K562 (cell line): ENCODE measurements at regions not wholly inside any gene's neighbourhood (a gene's known extent, or its start where the extent isn't known, plus 50 kb on each side); places are given as distances from the start of the nearest gene placed in this dataset.
A peak's percentile ranks its signal among the peaks of the same experiment; 100 is the strongest.

Source experiments
- ATAC-seq: fragments of 200-7000 bp; cut with Tn5 transposase; 3 replicates; pipeline ENCODE4 v1.9.1; 2020; ENCODE audit warnings: moderate library complexity
- BruUV-seq: library from RNA; stranded (reverse); fragments of 400-500 nt; replicated peaks from 2 replicates; lab custom pipeline; 2021; lab: Mats Ljungman, UMichigan
- CTCF ChIA-PET: fragments of 300-600 bp; formaldehyde crosslinking; extraction: SDS; loops from one replicate; lab custom pipeline; 2021; ENCODE audit warnings: low intra/inter-chr PET ratio; lab: Yijun Ruan, JAX
- POLR2A ChIA-PET: fragments of 300-600, 350-650 bp; sonication (Branson Sonifier 250); formaldehyde crosslinking; extraction: SDS; loops from one replicate; lab custom pipeline; 2021; ENCODE audit warnings: antibody characterized with exemption, inconsistent platforms; lab: Yijun Ruan, JAX
- DNase-seq, 4 experiments: peaks; one replicate each; pipeline versions ENCODE4 v3.0.0 to v3.0.0-alpha.2; 2011 to 2018; ENCODE audit warnings: low spot score in 3 of 4, mixed read lengths in 3 of 4; ENCODE audit errors: extremely low read depth in 1 of 4
- FAIRE-seq: peaks from 2 replicates; lab custom pipeline; 2011; peaks lifted over from hg19 to GRCh38; lab: Jason Lieb, UNC
- H2AFZ ChIP-seq: 2 replicates; pipeline ENCODE4 v1.6.0; 2011; ENCODE audit warnings: low read depth, low read length, control low read depth, inconsistent platforms
- H3K27ac ChIP-seq: fragments of 200-600 bp; 3 replicates; pipeline ENCODE4 v1.8.0; 2011; ENCODE audit warnings: low read depth, mild to moderate bottlenecking, control low read depth, inconsistent platforms, low read length, moderate library complexity, mixed read lengths; ENCODE audit errors: extremely low read depth
- H3K27me3 ChIP-seq, 2 experiments: fragments of 300-600 bp in 1 of 2; 2 replicates in 1 of 2; 3 replicates in 1 of 2; pipeline versions ENCODE4 v1.6.0 to v1.8.0; 2011; ENCODE audit warnings: inconsistent platforms in 2 of 2, low read length in 2 of 2, mild to moderate bottlenecking in 1 of 2, mixed read lengths in 1 of 2, moderate library complexity in 1 of 2; ENCODE audit not compliant: control insufficient read depth in 2 of 2, insufficient read depth in 2 of 2
- H3K36me3 ChIP-seq: fragments of 300-600 bp; 3 replicates; pipeline ENCODE4 v1.8.0; 2011; ENCODE audit warnings: mild to moderate bottlenecking, low read length, inconsistent platforms; ENCODE audit not compliant: control insufficient read depth, insufficient read depth
- H3K4me1 ChIP-seq, 2 experiments: fragments of 200-600 bp in 1 of 2; replicated peaks in 1 of 2; 2 replicates in 1 of 2; 3 replicates in 1 of 2; pipeline versions ENCODE4 v1.5.1 to v1.8.0; 2011; ENCODE audit warnings: inconsistent platforms in 2 of 2, low read length in 2 of 2, mild to moderate bottlenecking in 1 of 2, mixed read lengths in 1 of 2, moderate library complexity in 1 of 2; ENCODE audit not compliant: control insufficient read depth in 2 of 2, insufficient read depth in 2 of 2
- H3K4me2 ChIP-seq: 2 replicates; pipeline ENCODE4 v1.6.1; 2011; ENCODE audit warnings: low read length, control low read depth, inconsistent platforms, mixed read lengths; ENCODE audit not compliant: insufficient read depth
- H3K4me3 ChIP-seq: fragments of 200-600 bp; sonication (generic), shearing (Covaris generic); 2 replicates; pipeline ENCODE4 v1.5.1; 2016; ENCODE audit warnings: control low read depth, inconsistent platforms
- H3K79me2 ChIP-seq: fragments of 200-600 bp; 3 replicates; pipeline ENCODE4 v1.8.0; 2011; ENCODE audit warnings: low read length, inconsistent platforms; ENCODE audit not compliant: control insufficient read depth, insufficient read depth
- H3K9ac ChIP-seq, 2 experiments: 2 replicates each; pipeline versions ENCODE4 v1.6.0 to v1.6.1; 2011; ENCODE audit warnings: low read depth in 2 of 2, low read length in 2 of 2, control low read depth in 1 of 2, inconsistent platforms in 1 of 2, mild to moderate bottlenecking in 1 of 2, mixed read lengths in 1 of 2; ENCODE audit not compliant: insufficient read depth in 1 of 2
- H3K9me1 ChIP-seq: one replicate; pipeline ENCODE4 v1.6.0; 2011; ENCODE audit warnings: inconsistent platforms, mild to moderate bottlenecking, low read length, moderate library complexity; ENCODE audit not compliant: control insufficient read depth, insufficient read depth
- H3K9me3 ChIP-seq: replicated peaks from 2 replicates; pipeline ENCODE4 v1.5.1; 2011; ENCODE audit warnings: low read depth, low read length, inconsistent platforms; ENCODE audit not compliant: control insufficient read depth, insufficient read depth
- H4K20me1 ChIP-seq: replicated peaks from 2 replicates; pipeline ENCODE4 v1.6.1; 2011; ENCODE audit warnings: low read length, inconsistent platforms, mixed read lengths; ENCODE audit not compliant: control insufficient read depth, insufficient read depth
- C11orf30 ChIP-seq: fragments of 450-650 bp; IDR thresholded peaks from 2 replicates; pipeline ENCODE4 v1.6.1; 2016; ENCODE audit warnings: low read depth, mild to moderate bottlenecking
- ELF4 ChIP-seq: fragments of 450-650 bp; formaldehyde crosslinking; IDR thresholded peaks from 2 replicates; pipeline ENCODE4 v1.4.0; 2022; ENCODE audit warnings: missing genetic modification characterization
- FOXJ3 ChIP-seq: sonication (generic); formaldehyde crosslinking; IDR thresholded peaks from 2 replicates; pipeline ENCODE4 v1.4.0; 2020; ENCODE audit warnings: mild to moderate bottlenecking, missing genetic modification reagents
- KDM4B ChIP-seq, 2 experiments: fragments of 450-650 bp in 1 of 2; sonication (generic) in 1 of 2; IDR thresholded peaks; 2 replicates each; pipeline ENCODE4 v1.6.1; 2016 to 2017; ENCODE audit warnings: borderline replicate concordance in 2 of 2, antibody characterized with exemption in 1 of 2, low read depth in 1 of 2, mild to moderate bottlenecking in 1 of 2
- KDM5B ChIP-seq: fragments of 200-600 bp; sonication (generic); IDR thresholded peaks from 2 replicates; pipeline ENCODE4 v1.6.1; 2012; ENCODE audit warnings: low read depth, mild to moderate bottlenecking, moderate library complexity, low read length, control low read depth, inconsistent platforms; ENCODE audit not compliant: insufficient replicate concordance
- MXI1 ChIP-seq: IDR thresholded peaks from 2 replicates; pipeline ENCODE4 v1.6.1; 2011; ENCODE audit warnings: low read depth, mild to moderate bottlenecking, improper control_type of control experiment, low read length
- PRPF4 ChIP-seq: fragments of 200-400 bp; formaldehyde crosslinking; IDR thresholded peaks from one replicate; pipeline ENCODE4 v1.6.1; 2017; ENCODE audit warnings: low read length, low read depth, mild to moderate bottlenecking; ENCODE audit not compliant: insufficient read depth, poor library complexity, severe bottlenecking
- RAD21 ChIP-seq, 2 experiments: fragments of 250-450 bp in 1 of 2; fragments of 450-650 bp in 1 of 2; sonication (Bioruptor Pico) in 1 of 2; formaldehyde crosslinking in 1 of 2; IDR thresholded peaks in 1 of 2; conservative IDR thresholded peaks in 1 of 2; 2 replicates each; pipeline versions ENCODE4 v1.4.0 to v1.8.0; 2020 to 2022; ENCODE audit warnings: mild to moderate bottlenecking in 2 of 2, moderate library complexity in 1 of 2
- SAFB ChIP-seq: fragments of 200-400 bp; formaldehyde crosslinking; IDR thresholded peaks from 2 replicates; pipeline ENCODE4 v1.6.1; 2017; ENCODE audit warnings: low read depth, low read length, borderline replicate concordance
- SRSF1 ChIP-seq: fragments of 200-400 bp; formaldehyde crosslinking; IDR thresholded peaks from 2 replicates; pipeline ENCODE4 v1.6.1; 2017; ENCODE audit warnings: mild to moderate bottlenecking, low read depth, low read length, moderate library complexity
- STAG1 ChIP-seq: sonication (generic); formaldehyde crosslinking; IDR thresholded peaks from 2 replicates; pipeline ENCODE4 v1.5.0; 2020; ENCODE audit warnings: missing genetic modification reagents, borderline replicate concordance
- YBX1 ChIP-seq: fragments of 450-650 bp; IDR thresholded peaks from 2 replicates; pipeline ENCODE4 v1.7.1; 2016; ENCODE audit warnings: mild to moderate bottlenecking
- ZNF12 ChIP-seq: sonication (generic); formaldehyde crosslinking; IDR thresholded peaks from 2 replicates; pipeline ENCODE4 v1.4.0; 2020; ENCODE audit warnings: mild to moderate bottlenecking, missing genetic modification reagents
- ZNF197 ChIP-seq: fragments of 200-800 bp; sonication (Bioruptor generic); IDR thresholded peaks from 2 replicates; pipeline ENCODE4 v1.6.1; 2016; ENCODE audit warnings: low read depth, missing genetic modification characterization, missing compliant biosample characterization
- ZNF24 ChIP-seq: fragments of 450-650 bp; IDR thresholded peaks from 2 replicates; pipeline ENCODE4 v1.6.1; 2016
- ZNF316 ChIP-seq: fragments of 450-650 bp; IDR thresholded peaks from 2 replicates; pipeline ENCODE4 v1.6.1; 2016
- ZNF431 ChIP-seq: sonication (generic); formaldehyde crosslinking; IDR thresholded peaks from 2 replicates; pipeline ENCODE4 v1.8.0; 2022; ENCODE audit warnings: mild to moderate bottlenecking, missing genetic modification reagents
- ZNF76 ChIP-seq: fragments of 250-450 bp; sonication (Bioruptor Pico); IDR thresholded peaks from 2 replicates; pipeline ENCODE4 v1.4.0; 2020; ENCODE audit warnings: mild to moderate bottlenecking, moderate library complexity, borderline replicate concordance
- WGBS: fragments of 100-300 bp; shearing (Covaris generic); methylation state at CpG from one replicate; pipeline ENCODE4 v1.1.6; 2016; ENCODE audit warnings: low coverage, mixed read lengths; ENCODE audit not compliant: insufficient coverage; ENCODE audit errors: missing lambda C conversion rate; 5-methylcytosine and 5-hydroxymethylcytosine counted together
- in situ Hi-C: fragments of 300-500 bp; cut with MboI; formaldehyde crosslinking; loops from 4 replicates; pipeline ENCODE4 v1.15.0; 2018; ENCODE audit warnings: inconsistent platforms, mixed read lengths
- intact Hi-C: fragments of 100-400 bp; cut with micrococcal nuclease; formaldehyde crosslinking; loops from 2 replicates; pipeline ENCODE4 v1.14.2; 2022
- TF ChIP-seq, protein P1 (sequence below): sonication (generic); formaldehyde crosslinking; IDR thresholded peaks from 2 replicates; pipeline ENCODE4 v1.8.0; 2022; ENCODE audit warnings: mild to moderate bottlenecking, missing genetic modification reagents
- TF ChIP-seq, protein P2 (sequence below), 2 experiments: fragments of 150-350 bp in 1 of 2; IDR thresholded peaks; 2 replicates each; pipeline ENCODE4 v1.6.1; 2012 to 2016; ENCODE audit warnings: low read depth in 2 of 2, low read length in 2 of 2, mild to moderate bottlenecking in 1 of 2, moderate library complexity in 1 of 2

DNA sequence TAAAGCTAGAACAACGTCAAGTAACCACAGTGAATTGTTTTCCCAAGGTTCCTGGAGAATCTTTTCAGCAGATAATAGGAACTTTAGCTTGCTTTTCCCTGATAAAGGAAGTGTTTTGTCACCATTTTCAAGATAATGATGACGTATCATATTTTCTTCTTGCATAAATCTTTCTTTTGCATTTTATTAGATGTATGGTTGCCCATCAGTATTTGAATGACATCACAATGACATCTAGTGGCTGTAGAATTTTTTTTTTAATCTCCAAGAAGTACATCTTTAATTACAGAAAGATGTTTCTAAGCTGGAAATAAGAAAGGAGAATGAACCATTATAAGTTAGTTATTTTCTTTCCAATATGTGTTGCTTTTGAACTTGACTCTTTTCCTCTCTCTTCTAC lies 83.0 kb downstream of the CENPW start (continued):
- TF ChIP-seq RAD21 (CRISPR knock-in tag; conservative IDR thresholded peaks at IDR 0.05 in 1 of 2, IDR thresholded peaks at IDR 0.05 in 1 of 2), result peak; percentile 23 to 33; a peak in 2 of 4 replicates
- TF ChIP-seq KDM5B, result no peak
- no peak for TF ChIP-seq MXI1
- no peak for TF ChIP-seq FOXJ3 (CRISPR knock-in tag)
- TF ChIP-seq ELF4 (CRISPR knock-in tag), result no peak
- TF ChIP-seq STAG1 (CRISPR knock-in tag), result no peak
- no peak for TF ChIP-seq ZNF12 (CRISPR knock-in tag)
- TF ChIP-seq, protein P1, sequence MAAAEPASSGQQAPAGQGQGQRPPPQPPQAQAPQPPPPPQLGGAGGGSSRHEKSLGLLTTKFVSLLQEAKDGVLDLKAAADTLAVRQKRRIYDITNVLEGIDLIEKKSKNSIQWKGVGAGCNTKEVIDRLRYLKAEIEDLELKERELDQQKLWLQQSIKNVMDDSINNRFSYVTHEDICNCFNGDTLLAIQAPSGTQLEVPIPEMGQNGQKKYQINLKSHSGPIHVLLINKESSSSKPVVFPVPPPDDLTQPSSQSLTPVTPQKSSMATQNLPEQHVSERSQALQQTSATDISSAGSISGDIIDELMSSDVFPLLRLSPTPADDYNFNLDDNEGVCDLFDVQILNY (CRISPR knock-in tag), result no peak
- TF ChIP-seq SAFB, result no peak
- TF ChIP-seq ZNF76 (CRISPR knock-in tag), result no peak
- no peak for TF ChIP-seq KDM4B (IDR thresholded peaks at IDR 0.05; ENCODE audit: borderline replicate concordance in 2 of 2, low read depth in 1 of 2)
- peak; percentile 89 for TF ChIP-seq ZNF316

DNA sequence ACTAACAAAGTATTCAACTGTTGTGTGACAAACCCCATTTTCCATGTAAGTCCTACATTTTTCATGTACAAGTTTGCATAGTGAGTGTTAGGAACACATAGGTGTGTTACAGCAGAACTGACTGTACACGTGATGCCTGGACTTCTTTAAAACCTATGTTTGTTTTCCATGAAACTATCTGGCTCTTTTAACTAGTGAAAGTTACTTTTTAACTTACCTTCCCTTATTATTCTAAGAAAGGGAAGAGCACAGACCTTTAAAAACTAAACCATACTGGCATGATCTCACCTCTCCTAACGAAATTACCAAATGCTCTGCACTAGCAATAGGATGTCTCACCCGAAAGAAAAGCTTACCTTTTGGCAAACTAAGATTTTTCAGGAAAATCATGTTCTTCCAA lies 87.8 kb downstream of the CENPW start:
- Histone ChIP-seq H3K27me3 (no peaks in the 10 kb centered on the region), H3K4me1 (no peaks in the 10 kb centered on the region), H3K4me2 (no peak overlapping the region), H4K20me1 (no peaks in the 10 kb centered on the region), H3K9me1 (no peaks in the 10 kb centered on the region), H3K36me3 (no peaks in the 10 kb centered on the region), H2AFZ (no peak overlapping the region), H3K9ac (no peak overlapping the region), H3K9me3 (no peaks in the 10 kb centered on the region), H3K27ac (no peak overlapping the region), H3K79me2 (no peaks in the 10 kb centered on the region), H3K4me3 (no peak overlapping the region)
- WGBS, result 0% methylated on average over 3 of the region's 3 CpGs
- CTCF ChIA-PET, result no interaction called here
- no TSS peak for BruUV-seq
- POLR2A ChIA-PET, result no interaction called here
- intact Hi-C loops (no loop called here), in situ Hi-C loops (no loop called here)
- FAIRE-seq (no peak), ATAC-seq (no peak), DNase-seq (no peak)
- no peak for TF ChIP-seq ZNF24
- TF ChIP-seq ZNF197 (CRISPR knock-in tag), result no peak
- no peak for TF ChIP-seq ZNF431
- TF ChIP-seq SRSF1, result no peak
- TF ChIP-seq C11orf30, result no peak
- no peak for TF ChIP-seq YBX1
- TF ChIP-seq, protein P2, sequence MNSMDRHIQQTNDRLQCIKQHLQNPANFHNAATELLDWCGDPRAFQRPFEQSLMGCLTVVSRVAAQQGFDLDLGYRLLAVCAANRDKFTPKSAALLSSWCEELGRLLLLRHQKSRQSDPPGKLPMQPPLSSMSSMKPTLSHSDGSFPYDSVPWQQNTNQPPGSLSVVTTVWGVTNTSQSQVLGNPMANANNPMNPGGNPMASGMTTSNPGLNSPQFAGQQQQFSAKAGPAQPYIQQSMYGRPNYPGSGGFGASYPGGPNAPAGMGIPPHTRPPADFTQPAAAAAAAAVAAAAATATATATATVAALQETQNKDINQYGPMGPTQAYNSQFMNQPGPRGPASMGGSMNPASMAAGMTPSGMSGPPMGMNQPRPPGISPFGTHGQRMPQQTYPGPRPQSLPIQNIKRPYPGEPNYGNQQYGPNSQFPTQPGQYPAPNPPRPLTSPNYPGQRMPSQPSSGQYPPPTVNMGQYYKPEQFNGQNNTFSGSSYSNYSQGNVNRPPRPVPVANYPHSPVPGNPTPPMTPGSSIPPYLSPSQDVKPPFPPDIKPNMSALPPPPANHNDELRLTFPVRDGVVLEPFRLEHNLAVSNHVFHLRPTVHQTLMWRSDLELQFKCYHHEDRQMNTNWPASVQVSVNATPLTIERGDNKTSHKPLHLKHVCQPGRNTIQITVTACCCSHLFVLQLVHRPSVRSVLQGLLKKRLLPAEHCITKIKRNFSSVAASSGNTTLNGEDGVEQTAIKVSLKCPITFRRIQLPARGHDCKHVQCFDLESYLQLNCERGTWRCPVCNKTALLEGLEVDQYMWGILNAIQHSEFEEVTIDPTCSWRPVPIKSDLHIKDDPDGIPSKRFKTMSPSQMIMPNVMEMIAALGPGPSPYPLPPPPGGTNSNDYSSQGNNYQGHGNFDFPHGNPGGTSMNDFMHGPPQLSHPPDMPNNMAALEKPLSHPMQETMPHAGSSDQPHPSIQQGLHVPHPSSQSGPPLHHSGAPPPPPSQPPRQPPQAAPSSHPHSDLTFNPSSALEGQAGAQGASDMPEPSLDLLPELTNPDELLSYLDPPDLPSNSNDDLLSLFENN (IDR thresholded peaks at IDR 0.05; ENCODE audit: low read depth in 2 of 2, low read length in 2 of 2), result no peak
- no peak for TF ChIP-seq PRPF4
